ENCODE measurements at regions not wholly inside any gene's neighbourhood (a gene's known extent, or its start where the extent isn't known, plus 50 kb on each side); places are given as distances from the start of the nearest gene placed in this dataset.
"Not testable (repeated sequence)": the region's sequence is repeated elsewhere in the genome, so short reads cannot be mapped to it uniquely, and the experiment has no call there.

GRCh38 chr1:234808943-234809853 is 199.2 kb upstream of the IRF2BP2 start:
- TF ChIP-seq CTCF (conservative IDR thresholded peaks at IDR 0.05; ENCODE audit: low read depth, low read length); EZH2 (IDR thresholded peaks at IDR 0.05; ENCODE audit: borderline replicate concordance, low read depth, low read length, poor library complexity, severe bottlenecking): not testable (repeated sequence)
